H1 (cell line): ENCODE measurements at regions not wholly inside any gene's neighbourhood (a gene's known extent, or its start where the extent isn't known, plus 50 kb on each side); places are given as distances from the start of the nearest gene placed in this dataset.

ENCODE experiments used
- CTCF ChIP-seq, 3 experiments: IDR thresholded peaks; 1 replicate in 2 of 3; 2 replicates in 1 of 3; pipeline versions ENCODE4 v1.5.1 to v1.6.1; 2011; ENCODE audit warnings: low read length in 3 of 3, mild to moderate bottlenecking in 3 of 3, inconsistent platforms in 2 of 3, low read depth in 1 of 3, moderate library complexity in 1 of 3; ENCODE audit not compliant: insufficient read depth in 1 of 3; ENCODE audit errors: control extremely low read depth in 1 of 3
- EGR1 ChIP-seq: IDR thresholded peaks from 2 replicates; pipeline ENCODE4 v1.6.1; 2011; ENCODE audit warnings: low read depth, low read length, borderline replicate concordance
- EP300 ChIP-seq, 2 experiments: IDR thresholded peaks; 1 replicate in 1 of 2; 2 replicates in 1 of 2; pipeline ENCODE4 v1.6.1; 2011 to 2012; ENCODE audit warnings: low read depth in 2 of 2, low read length in 2 of 2, mild to moderate bottlenecking in 2 of 2, borderline replicate concordance in 1 of 2, inconsistent platforms in 1 of 2, moderate library complexity in 1 of 2
- EZH2 ChIP-seq: fragments of 200-600 bp; sonication (generic); IDR thresholded peaks from 2 replicates; pipeline ENCODE4 v1.7.1; 2012; ENCODE audit warnings: low read depth, mild to moderate bottlenecking, moderate library complexity, low read length, inconsistent platforms; ENCODE audit not compliant: severe bottlenecking
- MAX ChIP-seq: IDR thresholded peaks from 2 replicates; pipeline ENCODE4 v1.6.1; 2012; ENCODE audit warnings: inconsistent platforms
- POLR2A ChIP-seq, 2 experiments: IDR thresholded peaks; 1 replicate in 1 of 2; 2 replicates in 1 of 2; pipeline ENCODE4 v1.6.1; 2011; ENCODE audit warnings: low read depth in 2 of 2, low read length in 2 of 2, mild to moderate bottlenecking in 2 of 2; ENCODE audit errors: control extremely low read depth in 1 of 2
- POLR2AphosphoS5 ChIP-seq: IDR thresholded peaks from 2 replicates; pipeline ENCODE4 v1.6.1; 2011; ENCODE audit warnings: low read depth, low read length
- SAP30 ChIP-seq: fragments of 300-600 bp; sonication (generic); IDR thresholded peaks from 2 replicates; pipeline ENCODE4 v1.7.1; 2012; ENCODE audit warnings: low read length, moderate library complexity, mild to moderate bottlenecking, inconsistent platforms; ENCODE audit not compliant: insufficient read depth, insufficient replicate concordance
- SP1 ChIP-seq: IDR thresholded peaks from 2 replicates; pipeline ENCODE4 v1.6.1; 2011; ENCODE audit warnings: low read depth, low read length

- no peak for TF ChIP-seq POLR2A (IDR thresholded peaks at IDR 0.05; ENCODE audit: control extremely low read depth in 1 of 2, low read depth in 2 of 2, low read length in 2 of 2)
- no peak for TF ChIP-seq EP300 (IDR thresholded peaks at IDR 0.05; ENCODE audit: borderline replicate concordance in 1 of 2, low read depth in 2 of 2, low read length in 2 of 2)
- TF ChIP-seq CTCF (IDR thresholded peaks at IDR 0.05; ENCODE audit: control extremely low read depth in 1 of 3, insufficient read depth in 1 of 3, low read depth in 1 of 3, low read length in 3 of 3) = no peak
- TF ChIP-seq SP1 = no peak
- TF ChIP-seq EZH2 = no peak
- no peak for TF ChIP-seq SAP30
- no peak for TF ChIP-seq EGR1
- no peak for TF ChIP-seq MAX
- no peak for TF ChIP-seq POLR2AphosphoS5
Measured at GRCh38 chr15:85302271-85302670, 78.1 kb upstream of the AKAP13 start.
